Cardiac fibroblast (primary cell): ENCODE measurements at regions not wholly inside any gene's neighbourhood (a gene's known extent, or its start where the extent isn't known, plus 50 kb on each side); places are given as distances from the start of the nearest gene placed in this dataset.

Experiments used
- DNase-seq, 2 donors: peaks; one replicate each; pipeline versions ENCODE4 v3.0.0 to v3.0.0-alpha.2; 2010; ENCODE audit warnings: low read depth in 2 of 2
- H3K4me3 ChIP-seq, 2 donors: replicated peaks in 1 of 2; 1 replicate in 1 of 2; 2 replicates in 1 of 2; pipeline ENCODE4 v1.5.1; 2011; ENCODE audit warnings: low read depth in 2 of 2, low read length in 2 of 2, mild to moderate bottlenecking in 2 of 2, moderate library complexity in 1 of 2
- TF ChIP-seq, protein P1 (sequence below): IDR thresholded peaks from one replicate; pipeline ENCODE4 v1.5.1; 2011; ENCODE audit warnings: low read depth, mild to moderate bottlenecking, low read length, inconsistent platforms

DNA sequence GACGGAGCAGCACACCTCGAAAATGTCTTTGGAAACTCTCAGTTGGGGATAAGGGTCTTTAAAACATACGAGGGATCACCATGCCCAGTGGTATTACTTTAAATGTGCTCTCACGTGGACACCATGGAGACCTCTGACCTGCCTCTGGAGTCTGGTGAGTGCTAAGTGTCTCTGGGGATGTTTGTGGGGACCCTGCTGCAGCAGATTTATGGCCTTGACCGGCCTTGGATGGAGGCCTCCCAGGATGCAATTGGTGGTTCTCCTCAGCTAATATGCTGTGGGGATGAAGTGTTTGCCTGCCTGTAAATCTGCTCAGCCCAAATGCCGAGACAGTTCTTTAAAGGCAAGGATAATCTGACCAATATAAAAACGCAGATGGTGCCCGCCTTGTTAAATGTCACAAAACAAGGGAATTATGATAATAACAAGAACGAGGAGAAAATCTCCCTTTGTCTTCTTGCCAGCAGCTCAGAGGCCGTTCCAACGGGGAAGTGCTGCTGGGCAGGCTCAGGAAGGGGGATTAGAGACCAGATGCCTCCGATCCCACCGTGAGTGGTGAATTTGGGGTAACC is 154.4 kb downstream of the ABCC12 start:
- TF ChIP-seq, protein P1, sequence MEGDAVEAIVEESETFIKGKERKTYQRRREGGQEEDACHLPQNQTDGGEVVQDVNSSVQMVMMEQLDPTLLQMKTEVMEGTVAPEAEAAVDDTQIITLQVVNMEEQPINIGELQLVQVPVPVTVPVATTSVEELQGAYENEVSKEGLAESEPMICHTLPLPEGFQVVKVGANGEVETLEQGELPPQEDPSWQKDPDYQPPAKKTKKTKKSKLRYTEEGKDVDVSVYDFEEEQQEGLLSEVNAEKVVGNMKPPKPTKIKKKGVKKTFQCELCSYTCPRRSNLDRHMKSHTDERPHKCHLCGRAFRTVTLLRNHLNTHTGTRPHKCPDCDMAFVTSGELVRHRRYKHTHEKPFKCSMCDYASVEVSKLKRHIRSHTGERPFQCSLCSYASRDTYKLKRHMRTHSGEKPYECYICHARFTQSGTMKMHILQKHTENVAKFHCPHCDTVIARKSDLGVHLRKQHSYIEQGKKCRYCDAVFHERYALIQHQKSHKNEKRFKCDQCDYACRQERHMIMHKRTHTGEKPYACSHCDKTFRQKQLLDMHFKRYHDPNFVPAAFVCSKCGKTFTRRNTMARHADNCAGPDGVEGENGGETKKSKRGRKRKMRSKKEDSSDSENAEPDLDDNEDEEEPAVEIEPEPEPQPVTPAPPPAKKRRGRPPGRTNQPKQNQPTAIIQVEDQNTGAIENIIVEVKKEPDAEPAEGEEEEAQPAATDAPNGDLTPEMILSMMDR = no peak
- no peak for DNase-seq
- H3K4me3 ChIP-seq = no peak overlapping the region

DNA sequence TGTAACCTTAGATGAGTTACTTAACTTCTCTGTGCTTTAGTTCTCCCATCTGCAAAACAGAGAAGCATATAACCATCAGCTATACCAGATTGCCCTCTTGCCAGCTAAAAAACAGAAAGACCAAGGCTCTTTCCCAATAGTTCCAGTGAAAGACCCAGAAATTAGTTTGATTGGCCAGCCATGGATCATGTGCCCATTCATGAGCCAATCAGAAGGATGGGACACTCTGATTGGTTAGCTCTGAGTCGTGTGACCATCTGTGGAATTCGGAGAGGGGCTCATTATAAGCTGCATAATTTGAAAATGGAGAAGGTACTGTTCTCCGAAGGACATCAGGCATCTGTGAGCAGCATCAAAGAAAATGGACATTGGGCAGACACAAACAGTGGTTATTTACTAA is 155.2 kb downstream of the ABCC12 start:
- TF ChIP-seq, protein P1 = no peak
- no peak for DNase-seq
- no peak overlapping the region for H3K4me3 ChIP-seq

DNA sequence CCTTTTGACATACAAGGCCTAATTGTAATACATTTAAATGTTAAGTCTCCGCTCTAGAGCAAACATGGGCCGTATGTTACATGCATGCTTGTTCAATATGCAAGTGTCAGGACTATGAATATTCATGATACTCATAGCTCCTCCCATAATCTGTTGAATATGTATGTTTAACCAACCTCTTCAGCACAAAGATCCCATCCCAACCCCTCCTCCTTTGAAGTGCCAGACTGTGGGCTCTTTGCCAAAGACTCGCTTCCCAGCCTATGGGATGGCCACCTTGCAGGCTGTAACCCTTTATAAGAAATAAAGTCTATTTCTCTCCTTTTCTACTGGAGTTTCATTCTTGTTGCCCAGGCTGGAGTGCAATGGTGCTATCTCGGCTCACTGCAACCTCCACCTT is 156.2 kb downstream of the ABCC12 start:
- H3K4me3 ChIP-seq = no peak overlapping the region
- DNase-seq = no peak
- TF ChIP-seq, protein P1 = no peak

DNA sequence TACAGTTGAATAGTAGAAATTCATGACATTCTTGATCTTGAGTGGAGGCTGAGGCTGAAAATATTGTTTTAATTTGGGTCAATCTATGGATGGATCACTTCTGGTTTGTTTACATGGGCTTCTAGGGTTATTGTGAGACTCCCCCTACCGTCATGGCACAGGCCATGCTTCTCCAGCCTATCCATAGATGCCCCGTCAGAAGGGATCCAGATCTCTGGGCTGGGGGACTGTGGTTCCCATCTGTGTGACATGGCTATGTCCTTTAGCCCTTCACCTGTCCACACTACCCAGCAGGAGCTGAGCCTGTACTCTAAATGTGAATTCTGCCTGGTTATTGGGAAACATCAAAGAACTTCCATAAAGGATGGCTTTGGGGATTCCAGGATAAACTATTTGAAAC is 160.4 kb downstream of the ABCC12 start:
- H3K4me3 ChIP-seq = no peak overlapping the region
- no peak for DNase-seq
- TF ChIP-seq, protein P1 = peak; percentile 19

DNA sequence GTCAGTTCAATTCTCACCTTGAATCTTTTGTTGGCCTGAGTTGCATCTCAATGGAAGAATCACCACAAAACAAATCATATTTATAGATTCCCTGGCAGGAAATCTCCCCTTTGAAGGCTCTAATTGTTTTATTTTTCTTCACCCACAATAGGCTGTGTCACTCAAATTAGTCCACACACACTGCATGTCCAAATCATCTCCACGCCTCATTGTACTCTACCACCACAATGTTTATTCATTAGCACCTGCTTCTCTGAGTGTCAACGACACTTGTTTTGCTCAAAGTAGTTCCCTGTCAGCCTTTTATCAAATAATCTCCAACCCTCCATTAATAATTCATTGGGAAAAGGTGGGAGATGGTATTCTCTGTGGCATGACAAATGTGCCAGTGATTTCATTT is 164.3 kb downstream of the ABCC12 start:
- no peak overlapping the region for H3K4me3 ChIP-seq
- no peak for DNase-seq
- TF ChIP-seq, protein P1 = no peak

DNA sequence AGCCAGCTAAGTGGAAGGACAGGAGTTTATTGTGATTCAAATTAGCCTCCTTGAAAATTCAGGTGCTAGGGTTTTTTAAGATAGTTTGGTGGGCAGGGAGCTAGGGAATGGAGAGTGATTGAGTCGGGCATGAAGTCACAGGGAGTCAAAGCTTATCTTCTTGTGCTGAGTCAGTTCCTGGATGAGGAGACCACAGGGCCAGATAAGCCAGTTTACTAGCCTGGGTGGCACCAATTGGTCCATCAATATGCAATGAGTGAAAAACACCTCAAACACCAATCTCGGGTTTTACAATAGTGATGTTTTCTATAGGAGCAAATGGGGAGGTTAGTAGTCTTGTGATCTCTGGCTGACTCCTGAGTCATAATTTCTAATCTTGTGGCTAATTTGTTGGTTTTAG is 165.1 kb downstream of the ABCC12 start:
- DNase-seq = no peak
- TF ChIP-seq, protein P1 = no peak
- H3K4me3 ChIP-seq = no peak overlapping the region

DNA sequence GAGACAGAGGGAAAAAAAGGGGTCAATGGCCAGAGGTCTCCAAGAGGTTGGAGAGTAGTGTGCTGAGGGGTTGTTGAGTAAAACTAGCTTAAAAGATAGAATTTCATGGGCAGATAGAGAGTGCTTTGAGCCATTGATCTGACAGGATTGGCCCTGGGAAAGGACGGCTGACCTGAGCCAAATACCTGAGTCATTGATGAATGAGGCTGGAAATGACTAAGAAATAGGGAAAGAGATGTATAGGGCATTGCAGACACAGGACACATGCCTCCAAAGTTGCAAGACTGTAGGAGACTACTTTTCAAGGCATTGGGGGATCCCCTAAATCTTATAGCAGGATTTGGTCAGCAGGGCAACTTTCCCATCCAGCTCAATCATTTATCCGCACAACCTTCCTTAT is 168.7 kb downstream of the ABCC12 start:
- DNase-seq = no peak
- no peak overlapping the region for H3K4me3 ChIP-seq
- TF ChIP-seq, protein P1 = no peak
